SH-SY5Y (cell line): ENCODE measurements at regions not wholly inside any gene's neighbourhood (a gene's known extent, or its start where the extent isn't known, plus 50 kb on each side); places are given as distances from the start of the nearest gene placed in this dataset.

Experiments
- GATA2 ChIP-seq: IDR thresholded peaks from 2 replicates; pipeline ENCODE4 v1.6.1; 2011; ENCODE audit warnings: mild to moderate bottlenecking, low read depth, low read length
- GATA3 ChIP-seq: IDR thresholded peaks from 2 replicates; pipeline ENCODE4 v1.6.1; 2011; ENCODE audit warnings: low read depth, mild to moderate bottlenecking, low read length, moderate library complexity

DNA sequence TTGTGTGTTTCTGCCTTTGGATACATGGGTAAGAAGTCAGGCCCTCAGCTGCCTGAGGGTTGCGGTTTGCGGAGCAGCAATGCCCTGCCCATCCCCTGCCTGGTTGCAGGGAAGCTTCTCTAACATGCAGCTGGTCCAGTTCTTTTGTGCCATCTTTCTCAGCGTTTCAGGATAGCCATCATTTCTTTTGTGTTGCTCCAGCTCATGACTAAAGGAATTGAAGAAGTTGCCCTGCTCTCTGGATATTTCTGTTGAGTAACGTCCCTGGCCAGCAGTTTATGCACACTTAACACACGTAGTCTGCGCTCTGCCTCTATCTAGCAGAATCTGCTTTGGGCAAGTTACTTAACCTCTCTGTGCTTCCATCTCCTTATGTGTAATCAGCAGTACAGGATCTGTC is 62.1 kb downstream of the DOP1B start:
- no peak for TF ChIP-seq GATA2
- TF ChIP-seq GATA3: no peak
